Stimulated activated CD8-positive, alpha-beta memory T cell treated with anti-CD3 and anti-CD28 coated beads, Interleukin-12 subunit alpha, Interleukin-12 subunit beta, amount 100 ng/mL, for 24 hours (primary cell): ENCODE measurements at regions not wholly inside any gene's neighbourhood (a gene's known extent, or its start where the extent isn't known, plus 50 kb on each side); places are given as distances from the start of the nearest gene placed in this dataset.

Source experiments
- DNase-seq: peaks from one replicate; pipeline ENCODE4 v3.0.0-alpha.2; 2020; ENCODE audit errors: extremely low read depth

GRCh38 chr15:31974154-31974794 is 56.0 kb upstream of the CHRNA7 start:
- DNase-seq, result no peak

GRCh38 chr15:31974855-31975829 is 55.2 kb upstream of the CHRNA7 start:
- no peak for DNase-seq

DNA sequence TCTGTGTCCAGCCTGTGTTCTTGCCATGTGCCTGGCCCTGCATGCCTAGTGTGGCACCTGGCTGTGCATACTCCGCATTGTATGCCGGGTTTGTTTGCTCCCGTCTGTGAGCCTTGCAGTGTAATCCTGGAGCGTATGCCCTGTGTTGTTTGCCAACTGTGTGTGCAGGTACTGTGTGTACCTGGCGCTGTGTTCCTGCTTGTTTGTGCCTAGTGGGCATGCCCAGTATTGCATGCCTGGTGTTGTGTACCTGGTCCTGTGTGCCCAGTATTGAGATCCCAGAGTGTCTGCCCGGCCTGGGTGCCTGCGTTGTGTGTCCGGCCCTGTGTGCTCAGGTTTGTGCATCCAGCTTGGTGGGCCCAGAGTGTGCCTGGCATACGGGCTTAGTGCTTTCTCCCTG is 54.5 kb upstream of the CHRNA7 start:
- DNase-seq, result no peak

GRCh38 chr15:31977138-31977537 is 53.2 kb upstream of the CHRNA7 start:
- DNase-seq, result no peak

DNA sequence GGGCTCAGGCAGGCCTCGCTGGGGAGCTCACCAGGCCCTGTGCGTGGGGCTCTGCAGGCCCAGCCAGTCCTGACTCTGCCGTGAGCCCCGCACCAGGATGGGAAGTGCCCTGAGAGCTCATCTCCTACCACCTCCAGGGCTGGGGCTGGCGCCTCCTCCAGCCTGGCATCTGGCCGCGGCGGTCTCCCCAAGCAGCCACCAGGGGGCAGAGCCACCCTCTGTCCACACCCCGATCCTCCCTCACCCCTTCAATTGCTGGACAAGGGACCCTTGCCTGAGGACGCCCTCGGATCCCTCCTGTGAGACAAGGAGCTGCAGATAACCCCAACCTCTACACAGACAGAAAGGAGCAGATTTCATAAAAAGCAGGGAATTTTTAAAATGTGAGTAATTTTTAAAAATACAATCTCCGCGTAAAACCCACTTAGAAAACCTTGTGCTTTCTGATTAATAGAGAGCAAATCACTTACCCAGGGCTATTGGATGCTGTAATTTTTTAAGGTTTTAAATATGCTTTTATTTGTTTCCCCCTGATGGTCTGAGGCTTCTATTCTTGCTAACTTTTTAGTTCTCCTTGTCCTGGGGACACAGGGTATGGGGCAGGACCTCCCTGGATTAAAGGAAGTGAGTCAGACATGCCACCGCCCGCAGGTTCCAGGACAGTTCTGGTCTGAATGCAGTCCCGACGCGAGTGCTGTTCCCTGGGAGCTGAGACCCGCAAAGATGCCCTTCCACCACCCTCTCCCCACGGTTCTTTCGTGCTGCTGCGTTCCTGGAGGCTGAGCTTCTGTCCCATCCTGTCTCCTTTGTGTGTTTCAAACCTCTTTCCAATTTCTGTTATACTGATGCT is 52.3 kb upstream of the CHRNA7 start:
- DNase-seq, result no peak
